ENCODE measurements at regions not wholly inside any gene's neighbourhood (a gene's known extent, or its start where the extent isn't known, plus 50 kb on each side); places are given as distances from the start of the nearest gene placed in this dataset.
"Not testable (repeated sequence)": the region's sequence is repeated elsewhere in the genome, so short reads cannot be mapped to it uniquely, and the experiment has no call there.

DNA sequence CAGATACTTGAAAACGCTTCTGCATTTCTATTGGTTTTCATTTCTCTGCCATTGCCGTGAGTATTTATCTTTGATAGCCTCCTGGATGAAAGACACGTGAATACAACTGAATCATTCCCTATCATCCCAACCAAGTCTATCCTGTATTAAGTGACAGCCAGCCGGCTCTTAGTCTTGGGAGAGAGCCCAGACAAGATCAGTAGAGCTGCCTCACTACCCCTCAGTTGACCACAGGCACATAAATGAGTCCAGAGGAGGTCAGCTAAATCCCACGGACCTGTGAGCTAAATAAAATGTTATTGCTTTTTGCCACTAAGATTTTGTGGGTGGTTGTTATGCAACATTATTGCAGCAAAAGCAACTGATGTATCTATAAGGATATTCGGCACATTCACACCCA is 639.0 kb upstream of the ACO1 start:
- no peak overlapping the region for H3K4me3 ChIP-seq (ENCODE audit: low read length, poor library complexity, severe bottlenecking)
- H3K4me2 ChIP-seq (ENCODE audit: low read depth, low read length, poor library complexity, severe bottlenecking): no peak overlapping the region
- H3K36me3 ChIP-seq (ENCODE audit: insufficient read depth, low read length): no peaks in the 10 kb centered on the region
- H3K9me2 ChIP-seq (replicated peaks; ENCODE audit: low read depth, low read length): no peaks in the 10 kb centered on the region
- H3K4me1 ChIP-seq (ENCODE audit: insufficient read depth, low read length, poor library complexity, severe bottlenecking): no peaks in the 10 kb centered on the region
- H2AFZ ChIP-seq (ENCODE audit: low read length): no peak overlapping the region
- H3K9me3 ChIP-seq (ENCODE audit: insufficient read depth, low read depth, low read length): no peaks in the 10 kb centered on the region
- TF ChIP-seq, protein P1, sequence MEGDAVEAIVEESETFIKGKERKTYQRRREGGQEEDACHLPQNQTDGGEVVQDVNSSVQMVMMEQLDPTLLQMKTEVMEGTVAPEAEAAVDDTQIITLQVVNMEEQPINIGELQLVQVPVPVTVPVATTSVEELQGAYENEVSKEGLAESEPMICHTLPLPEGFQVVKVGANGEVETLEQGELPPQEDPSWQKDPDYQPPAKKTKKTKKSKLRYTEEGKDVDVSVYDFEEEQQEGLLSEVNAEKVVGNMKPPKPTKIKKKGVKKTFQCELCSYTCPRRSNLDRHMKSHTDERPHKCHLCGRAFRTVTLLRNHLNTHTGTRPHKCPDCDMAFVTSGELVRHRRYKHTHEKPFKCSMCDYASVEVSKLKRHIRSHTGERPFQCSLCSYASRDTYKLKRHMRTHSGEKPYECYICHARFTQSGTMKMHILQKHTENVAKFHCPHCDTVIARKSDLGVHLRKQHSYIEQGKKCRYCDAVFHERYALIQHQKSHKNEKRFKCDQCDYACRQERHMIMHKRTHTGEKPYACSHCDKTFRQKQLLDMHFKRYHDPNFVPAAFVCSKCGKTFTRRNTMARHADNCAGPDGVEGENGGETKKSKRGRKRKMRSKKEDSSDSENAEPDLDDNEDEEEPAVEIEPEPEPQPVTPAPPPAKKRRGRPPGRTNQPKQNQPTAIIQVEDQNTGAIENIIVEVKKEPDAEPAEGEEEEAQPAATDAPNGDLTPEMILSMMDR (conservative IDR thresholded peaks at IDR 0.05; ENCODE audit: low read length): no peak
- TF ChIP-seq EZH2phosphoT487 (IDR thresholded peaks at IDR 0.05; ENCODE audit: borderline replicate concordance): no peak
- no peaks in the 10 kb centered on the region for H3F3A ChIP-seq (ENCODE audit: low read depth)
- H3K27me3 ChIP-seq (ENCODE audit: insufficient read depth, low read length, poor library complexity, severe bottlenecking): no peaks in the 10 kb centered on the region
- no peaks in the 10 kb centered on the region for H3K79me2 ChIP-seq (ENCODE audit: insufficient read depth, low read length)
- H3K9ac ChIP-seq (ENCODE audit: low read depth, low read length, poor library complexity, severe bottlenecking): no peak overlapping the region
- H4K20me1 ChIP-seq (ENCODE audit: insufficient read depth, low read length, poor library complexity, severe bottlenecking): no peaks in the 10 kb centered on the region

DNA sequence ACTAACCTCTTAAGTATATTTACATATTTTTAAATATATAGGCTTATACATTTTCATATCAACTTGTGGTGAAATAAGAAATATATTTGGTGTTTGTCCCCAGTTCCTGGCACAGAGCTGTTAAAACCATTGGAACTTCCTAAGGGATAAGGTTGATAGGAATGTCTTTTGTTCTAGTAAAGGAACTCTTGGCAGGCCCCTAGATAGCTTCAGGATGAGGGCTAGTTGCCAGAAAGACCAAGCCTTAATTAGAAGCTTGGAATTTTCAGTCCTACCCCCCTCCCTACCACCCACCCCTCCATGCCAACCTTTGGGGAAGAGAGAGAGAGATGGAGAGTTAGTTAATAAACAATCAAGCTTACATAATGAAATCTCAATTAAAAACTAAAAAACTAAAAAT is 638.6 kb upstream of the ACO1 start:
- TF ChIP-seq, protein P1 (conservative IDR thresholded peaks at IDR 0.05; ENCODE audit: low read length): no peak
- TF ChIP-seq EZH2phosphoT487 (IDR thresholded peaks at IDR 0.05; ENCODE audit: borderline replicate concordance): no peak
- Histone ChIP-seq H3K9me2 (replicated peaks; ENCODE audit: low read depth, low read length) (no peaks in the 10 kb centered on the region), H3K4me1 (ENCODE audit: insufficient read depth, low read length, poor library complexity, severe bottlenecking) (no peaks in the 10 kb centered on the region), H3K4me3 (ENCODE audit: low read length, poor library complexity, severe bottlenecking) (no peak overlapping the region), H3K9ac (ENCODE audit: low read depth, low read length, poor library complexity, severe bottlenecking) (no peak overlapping the region), H3K27me3 (ENCODE audit: insufficient read depth, low read length, poor library complexity, severe bottlenecking) (no peaks in the 10 kb centered on the region), H3K36me3 (ENCODE audit: insufficient read depth, low read length) (no peaks in the 10 kb centered on the region), H4K20me1 (ENCODE audit: insufficient read depth, low read length, poor library complexity, severe bottlenecking) (no peaks in the 10 kb centered on the region), H3K9me3 (ENCODE audit: insufficient read depth, low read depth, low read length) (no peaks in the 10 kb centered on the region), H3K4me2 (ENCODE audit: low read depth, low read length, poor library complexity, severe bottlenecking) (no peak overlapping the region), H2AFZ (ENCODE audit: low read length) (no peak overlapping the region), H3K79me2 (ENCODE audit: insufficient read depth, low read length) (no peaks in the 10 kb centered on the region), H3F3A (ENCODE audit: low read depth) (no peaks in the 10 kb centered on the region)

DNA sequence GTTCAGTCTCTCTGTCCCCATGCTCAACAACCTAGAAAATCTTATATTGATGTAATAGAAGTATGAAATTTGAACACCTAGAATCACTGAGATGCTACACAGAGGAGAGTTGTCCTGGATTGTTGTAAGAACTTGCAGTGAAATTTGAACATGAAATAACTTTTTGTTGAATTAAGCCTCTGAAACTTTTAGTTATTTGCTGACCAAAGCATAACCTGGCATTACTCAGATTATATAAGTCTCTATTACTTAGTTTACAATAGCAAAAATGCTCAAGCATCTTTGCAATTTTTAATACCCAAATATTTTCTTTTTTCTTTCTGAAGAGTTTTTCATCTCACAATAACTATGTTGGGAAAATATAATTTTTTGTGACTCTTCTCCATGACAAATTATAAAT is 630.7 kb upstream of the ACO1 start:
- no peak overlapping the region for H3K4me3 ChIP-seq (ENCODE audit: low read length, poor library complexity, severe bottlenecking)
- H2AFZ ChIP-seq (ENCODE audit: low read length): no peak overlapping the region

DNA sequence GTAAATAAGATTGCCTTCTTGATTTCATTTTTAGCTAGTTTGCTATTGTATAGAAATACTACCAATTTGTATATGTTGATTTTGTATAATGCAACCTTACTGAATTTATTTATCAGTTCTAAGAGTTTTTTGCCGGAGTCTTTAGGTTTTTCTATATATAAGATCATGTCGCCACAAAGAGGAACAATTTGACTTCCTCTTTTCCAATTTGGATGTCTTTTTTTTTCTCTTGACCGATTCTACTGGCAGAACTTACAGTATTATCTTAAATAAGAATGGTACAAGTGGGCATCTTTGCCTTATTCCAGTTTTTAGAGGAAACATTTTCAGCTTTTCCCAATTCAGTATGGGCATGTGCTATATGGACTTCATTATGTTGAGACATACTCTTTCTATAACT is 624.7 kb upstream of the ACO1 start:
- H3K4me2 ChIP-seq (ENCODE audit: low read depth, low read length, poor library complexity, severe bottlenecking): no peak overlapping the region

More for the DNA sequence above, 630.7 kb upstream of the ACO1 start:
- Histone ChIP-seq H3F3A (ENCODE audit: low read depth) (no peaks in the 10 kb centered on the region), H3K79me2 (ENCODE audit: insufficient read depth, low read length) (no peaks in the 10 kb centered on the region), H3K4me2 (ENCODE audit: low read depth, low read length, poor library complexity, severe bottlenecking) (no peak overlapping the region), H3K4me1 (ENCODE audit: insufficient read depth, low read length, poor library complexity, severe bottlenecking) (no peaks in the 10 kb centered on the region), H4K20me1 (ENCODE audit: insufficient read depth, low read length, poor library complexity, severe bottlenecking) (no peaks in the 10 kb centered on the region), H3K36me3 (ENCODE audit: insufficient read depth, low read length) (no peaks in the 10 kb centered on the region), H3K9me3 (ENCODE audit: insufficient read depth, low read depth, low read length) (no peaks in the 10 kb centered on the region), H3K9ac (ENCODE audit: low read depth, low read length, poor library complexity, severe bottlenecking) (no peak overlapping the region), H3K27me3 (ENCODE audit: insufficient read depth, low read length, poor library complexity, severe bottlenecking) (no peaks in the 10 kb centered on the region), H3K9me2 (replicated peaks; ENCODE audit: low read depth, low read length) (no peaks in the 10 kb centered on the region)
- no peak for TF ChIP-seq EZH2phosphoT487 (IDR thresholded peaks at IDR 0.05; ENCODE audit: borderline replicate concordance)

DNA sequence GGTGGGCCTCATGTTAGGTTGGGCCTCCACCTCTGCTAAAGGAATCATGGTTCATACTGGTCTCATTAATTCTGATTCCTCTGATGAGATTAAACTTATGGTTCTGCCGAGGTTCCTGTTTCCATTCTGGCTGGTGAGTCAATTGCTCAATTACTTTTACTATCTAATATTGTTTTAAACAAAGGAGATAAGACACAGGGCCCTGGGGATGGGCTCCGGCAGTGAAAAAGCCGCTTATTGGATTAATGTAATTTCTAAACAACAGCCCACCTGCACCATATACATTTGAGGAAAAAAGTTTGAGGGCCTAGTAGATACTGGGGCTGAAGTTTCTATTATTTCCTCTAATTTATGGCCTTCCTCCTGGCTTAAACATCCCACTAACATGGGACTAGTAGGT is 610.4 kb upstream of the ACO1 start:
- not testable (repeated sequence) for H3K27me3 ChIP-seq (ENCODE audit: insufficient read depth, low read length, poor library complexity, severe bottlenecking); H3K9me3 ChIP-seq (ENCODE audit: insufficient read depth, low read depth, low read length); H2AFZ ChIP-seq (ENCODE audit: low read length); H3K9me2 ChIP-seq (replicated peaks; ENCODE audit: low read depth, low read length); H3K79me2 ChIP-seq (ENCODE audit: insufficient read depth, low read length); H3K4me3 ChIP-seq (ENCODE audit: low read length, poor library complexity, severe bottlenecking); H3K4me1 ChIP-seq (ENCODE audit: insufficient read depth, low read length, poor library complexity, severe bottlenecking); H4K20me1 ChIP-seq (ENCODE audit: insufficient read depth, low read length, poor library complexity, severe bottlenecking); H3K36me3 ChIP-seq (ENCODE audit: insufficient read depth, low read length); H3K9ac ChIP-seq (ENCODE audit: low read depth, low read length, poor library complexity, severe bottlenecking); H3F3A ChIP-seq (ENCODE audit: low read depth); H3K4me2 ChIP-seq (ENCODE audit: low read depth, low read length, poor library complexity, severe bottlenecking)

More for the DNA sequence above, 624.7 kb upstream of the ACO1 start:
- Histone ChIP-seq H3K27me3 (ENCODE audit: insufficient read depth, low read length, poor library complexity, severe bottlenecking) (no peaks in the 10 kb centered on the region), H4K20me1 (ENCODE audit: insufficient read depth, low read length, poor library complexity, severe bottlenecking) (no peaks in the 10 kb centered on the region), H3F3A (ENCODE audit: low read depth) (no peaks in the 10 kb centered on the region), H3K9me3 (ENCODE audit: insufficient read depth, low read depth, low read length) (no peaks in the 10 kb centered on the region; the same call in 1 of the 2 replicates), H3K4me1 (ENCODE audit: insufficient read depth, low read length, poor library complexity, severe bottlenecking) (no peaks in the 10 kb centered on the region), H3K36me3 (ENCODE audit: insufficient read depth, low read length) (no peaks in the 10 kb centered on the region), H3K4me3 (ENCODE audit: low read length, poor library complexity, severe bottlenecking) (no peak overlapping the region), H3K9ac (ENCODE audit: low read depth, low read length, poor library complexity, severe bottlenecking) (no peak overlapping the region), H3K9me2 (replicated peaks; ENCODE audit: low read depth, low read length) (no peaks in the 10 kb centered on the region), H3K79me2 (ENCODE audit: insufficient read depth, low read length) (no peaks in the 10 kb centered on the region), H2AFZ (ENCODE audit: low read length) (no peak overlapping the region)
- TF ChIP-seq, protein P1 (conservative IDR thresholded peaks at IDR 0.05; ENCODE audit: low read length): no peak
- no peak for TF ChIP-seq EZH2phosphoT487 (IDR thresholded peaks at IDR 0.05; ENCODE audit: borderline replicate concordance)

All from Loucy (cell line).